ENCODE measurements at regions not wholly inside any gene's neighbourhood (a gene's known extent, or its start where the extent isn't known, plus 50 kb on each side); places are given as distances from the start of the nearest gene placed in this dataset.

DNA sequence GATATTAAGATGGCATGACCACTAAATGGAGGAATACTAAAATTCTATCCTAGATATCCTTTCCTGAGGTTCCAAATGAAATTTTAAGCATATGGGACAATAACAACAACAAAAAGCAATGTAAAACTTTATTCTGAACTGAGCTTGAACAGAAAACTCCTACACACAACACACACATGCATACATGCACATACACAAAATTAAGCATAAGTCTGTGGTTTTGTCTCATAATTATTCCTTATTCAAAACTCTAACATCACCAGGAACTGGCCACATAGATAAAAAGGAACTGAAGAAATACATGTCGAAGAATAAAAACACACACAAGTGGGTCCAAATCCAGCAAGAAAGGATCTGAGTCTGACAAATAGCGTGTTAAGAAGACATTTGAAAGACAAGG, 168.0 kb downstream of the COX18 start:
- no peak for DNase-seq (ENCODE audit: low read depth)
- no peak overlapping the region for H3K4me3 ChIP-seq (ENCODE audit: low read depth, low read length)
- TF ChIP-seq, protein P1, sequence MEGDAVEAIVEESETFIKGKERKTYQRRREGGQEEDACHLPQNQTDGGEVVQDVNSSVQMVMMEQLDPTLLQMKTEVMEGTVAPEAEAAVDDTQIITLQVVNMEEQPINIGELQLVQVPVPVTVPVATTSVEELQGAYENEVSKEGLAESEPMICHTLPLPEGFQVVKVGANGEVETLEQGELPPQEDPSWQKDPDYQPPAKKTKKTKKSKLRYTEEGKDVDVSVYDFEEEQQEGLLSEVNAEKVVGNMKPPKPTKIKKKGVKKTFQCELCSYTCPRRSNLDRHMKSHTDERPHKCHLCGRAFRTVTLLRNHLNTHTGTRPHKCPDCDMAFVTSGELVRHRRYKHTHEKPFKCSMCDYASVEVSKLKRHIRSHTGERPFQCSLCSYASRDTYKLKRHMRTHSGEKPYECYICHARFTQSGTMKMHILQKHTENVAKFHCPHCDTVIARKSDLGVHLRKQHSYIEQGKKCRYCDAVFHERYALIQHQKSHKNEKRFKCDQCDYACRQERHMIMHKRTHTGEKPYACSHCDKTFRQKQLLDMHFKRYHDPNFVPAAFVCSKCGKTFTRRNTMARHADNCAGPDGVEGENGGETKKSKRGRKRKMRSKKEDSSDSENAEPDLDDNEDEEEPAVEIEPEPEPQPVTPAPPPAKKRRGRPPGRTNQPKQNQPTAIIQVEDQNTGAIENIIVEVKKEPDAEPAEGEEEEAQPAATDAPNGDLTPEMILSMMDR (IDR thresholded peaks at IDR 0.05; ENCODE audit: low read depth, low read length, missing control alignments) = no peak

DNA sequence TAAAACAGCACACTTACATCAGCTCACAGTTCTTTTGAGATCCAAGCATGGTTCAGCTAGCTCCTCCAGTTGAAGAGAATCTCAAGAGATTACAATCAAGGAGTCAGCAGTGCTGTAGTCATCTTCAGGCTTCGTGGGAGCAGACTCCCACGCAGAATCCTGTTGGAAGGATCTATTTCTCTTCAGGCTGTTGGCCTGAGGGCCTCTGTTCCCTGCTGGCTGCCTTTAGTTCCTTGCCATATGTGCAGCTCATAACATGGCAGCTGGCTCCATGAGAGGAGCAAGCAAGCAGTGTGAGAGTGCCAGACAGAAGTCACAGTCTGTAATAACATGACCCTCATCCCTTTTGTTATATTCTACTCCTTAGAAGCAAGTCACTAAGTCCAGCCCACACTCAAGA, 168.6 kb downstream of the COX18 start:
- H3K4me3 ChIP-seq (ENCODE audit: low read depth, low read length) = no peak overlapping the region
- TF ChIP-seq, protein P1 (IDR thresholded peaks at IDR 0.05; ENCODE audit: low read depth, low read length, missing control alignments) = no peak

DNA sequence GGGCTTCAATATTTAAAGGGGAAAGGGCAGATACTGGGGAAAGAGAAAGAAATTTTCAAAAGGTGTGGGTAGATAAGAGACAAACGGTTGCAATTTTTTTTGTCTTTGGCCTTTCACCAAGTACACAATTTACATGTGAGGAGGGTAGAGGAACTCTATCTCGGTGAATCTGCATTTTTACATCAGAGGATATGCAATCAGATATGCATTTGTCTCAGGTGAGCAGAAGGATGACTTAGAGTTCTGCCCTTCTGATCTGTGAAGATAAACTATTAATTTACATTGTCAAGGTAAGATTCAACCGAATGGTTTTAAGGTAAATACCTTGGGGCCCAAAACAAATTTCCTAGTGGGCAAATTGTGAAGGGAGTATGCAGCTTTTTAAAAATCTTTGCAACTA, 169.9 kb downstream of the COX18 start:
- DNase-seq (ENCODE audit: low read depth) = no peak
- TF ChIP-seq, protein P1 (IDR thresholded peaks at IDR 0.05; ENCODE audit: low read depth, low read length, missing control alignments) = no peak
- no peak overlapping the region for H3K4me3 ChIP-seq (ENCODE audit: low read depth, low read length)

More for the DNA sequence above, 168.6 kb downstream of the COX18 start:
- no peak for DNase-seq (ENCODE audit: low read depth)

DNA sequence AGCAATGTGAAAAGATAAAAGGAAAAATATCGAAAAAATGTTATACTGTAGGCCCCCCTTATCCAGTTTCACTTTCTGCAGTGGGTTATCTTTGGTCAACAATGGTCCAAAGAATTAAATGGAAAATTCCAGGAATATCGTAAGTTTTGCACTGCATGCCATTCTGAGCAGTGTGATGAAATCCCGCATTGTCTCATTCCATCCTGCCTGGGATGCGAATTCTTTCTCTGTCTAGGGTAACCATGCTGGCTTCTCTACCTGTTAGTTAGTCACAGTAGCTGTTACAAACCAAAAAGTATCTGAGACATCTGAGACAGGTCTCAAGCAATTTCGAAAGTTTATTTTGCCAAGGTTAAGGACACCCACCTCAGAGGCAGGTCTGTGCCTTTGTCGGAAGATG, 170.3 kb downstream of the COX18 start:
- H3K4me3 ChIP-seq (ENCODE audit: low read depth, low read length) = no peak overlapping the region
- TF ChIP-seq, protein P1 (IDR thresholded peaks at IDR 0.05; ENCODE audit: low read depth, low read length, missing control alignments) = no peak
- DNase-seq (ENCODE audit: low read depth) = no peak

DNA sequence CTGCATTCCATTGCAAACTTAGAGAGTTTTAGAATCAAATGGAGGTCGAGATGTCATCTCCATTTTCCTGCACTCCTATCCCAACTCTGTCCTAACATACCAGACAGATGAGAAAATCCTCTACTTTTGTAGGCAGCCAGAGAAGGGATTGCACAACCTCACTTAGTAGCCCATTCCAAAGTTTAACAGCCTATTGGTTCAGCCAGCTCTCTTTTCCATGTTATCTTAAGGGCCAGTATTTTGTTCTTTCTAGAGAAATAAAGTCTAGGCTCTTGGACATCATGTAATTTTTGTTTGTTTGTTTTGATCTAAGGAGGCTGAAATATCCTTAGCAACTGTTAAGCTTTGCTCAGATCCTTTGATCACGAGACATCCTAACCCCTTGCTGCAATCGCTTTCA, 173.0 kb downstream of the COX18 start:
- TF ChIP-seq, protein P1 (IDR thresholded peaks at IDR 0.05; ENCODE audit: low read depth, low read length, missing control alignments) = no peak
- no peak for DNase-seq (ENCODE audit: low read depth)
- no peak overlapping the region for H3K4me3 ChIP-seq (ENCODE audit: low read depth, low read length)

DNA sequence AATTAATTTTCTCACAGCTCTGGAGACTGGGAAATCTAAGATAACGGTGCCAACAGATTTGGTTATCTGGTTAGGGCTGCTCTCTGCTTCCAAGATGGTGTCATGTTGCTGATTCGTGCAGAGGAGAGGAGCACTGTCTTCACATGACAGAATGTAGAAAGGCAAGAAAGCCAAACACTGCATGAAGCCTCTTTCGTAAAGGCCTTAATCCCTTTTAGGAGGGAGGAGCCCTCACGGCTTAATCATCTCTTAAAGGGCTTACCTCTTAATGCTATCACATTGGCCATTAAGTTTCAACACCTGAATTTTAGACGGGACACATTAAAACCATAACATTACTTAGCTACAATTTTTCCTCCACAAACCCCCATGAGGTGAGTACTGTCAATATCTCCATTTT, 174.1 kb downstream of the COX18 start:
- TF ChIP-seq, protein P1 (IDR thresholded peaks at IDR 0.05; ENCODE audit: low read depth, low read length, missing control alignments) = no peak
- H3K4me3 ChIP-seq (ENCODE audit: low read depth, low read length) = no peak overlapping the region
- no peak for DNase-seq (ENCODE audit: low read depth)

DNA sequence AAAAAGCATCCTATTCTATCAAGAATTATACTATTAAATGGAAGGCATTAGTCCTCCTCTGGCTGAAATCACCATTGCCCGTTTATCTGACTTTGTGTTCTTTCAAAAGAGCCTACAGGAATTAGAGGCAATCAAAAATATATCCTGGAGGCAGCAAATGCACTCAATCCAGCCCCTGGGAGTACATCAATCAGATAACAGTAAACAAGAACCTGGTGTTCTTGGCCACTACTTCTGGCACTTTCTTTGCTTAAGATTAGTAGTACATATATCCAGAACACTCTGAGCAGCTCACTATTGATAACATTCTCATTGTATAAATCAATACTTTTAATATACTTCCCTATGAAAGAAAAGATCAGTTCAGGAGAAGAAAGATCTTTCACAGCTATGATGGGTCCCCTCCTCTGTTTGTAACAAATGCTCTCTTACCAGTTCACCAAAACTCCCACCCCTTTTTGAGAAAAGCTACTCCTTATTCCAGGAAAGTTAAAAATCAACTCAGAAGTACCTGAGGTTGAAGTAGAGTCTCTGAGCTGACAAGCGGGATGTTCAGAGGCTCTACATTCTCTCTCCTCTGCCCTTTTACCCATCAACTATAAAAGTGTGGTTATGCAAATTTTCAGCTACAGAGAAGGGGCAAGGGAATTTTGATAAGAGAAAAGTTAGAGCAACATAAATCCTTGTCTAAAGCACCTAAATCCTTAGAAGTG, 176.0 kb downstream of the COX18 start:
- DNase-seq (ENCODE audit: low read depth) = no peak
- TF ChIP-seq, protein P1 (IDR thresholded peaks at IDR 0.05; ENCODE audit: low read depth, low read length, missing control alignments) = no peak
- no peak overlapping the region for H3K4me3 ChIP-seq (ENCODE audit: low read depth, low read length)
